ENCODE measurements at regions not wholly inside any gene's neighbourhood (a gene's known extent, or its start where the extent isn't known, plus 50 kb on each side); places are given as distances from the start of the nearest gene placed in this dataset.

- Histone ChIP-seq H3K4me2 (ENCODE audit: low read length) (no peak overlapping the region), H3K27me3 (ENCODE audit: insufficient read depth, low read depth, low read length) (no peaks in the 10 kb centered on the region), H4K20me1 (ENCODE audit: insufficient read depth) (no peaks in the 10 kb centered on the region), H3F3A (ENCODE audit: insufficient read depth, low read length, poor library complexity, severe bottlenecking) (no peaks in the 10 kb centered on the region), H3K27ac (ENCODE audit: low read length) (no peak overlapping the region), H3K36me3 (ENCODE audit: insufficient read depth, low read length) (no peaks in the 10 kb centered on the region), H2AFZ (ENCODE audit: low read depth, low read length) (no peak overlapping the region), H3K79me2 (replicated peaks; ENCODE audit: insufficient read depth, low read length) (no peaks in the 10 kb centered on the region), H3K9me2 (ENCODE audit: insufficient read depth, low read length) (no peaks in the 10 kb centered on the region), H3K9ac (ENCODE audit: low read length) (no peak overlapping the region), H3K4me3 (ENCODE audit: low read length) (no peak overlapping the region), H3K9me3 (ENCODE audit: low read length) (no peaks in the 10 kb centered on the region)
- TF ChIP-seq, protein P1, sequence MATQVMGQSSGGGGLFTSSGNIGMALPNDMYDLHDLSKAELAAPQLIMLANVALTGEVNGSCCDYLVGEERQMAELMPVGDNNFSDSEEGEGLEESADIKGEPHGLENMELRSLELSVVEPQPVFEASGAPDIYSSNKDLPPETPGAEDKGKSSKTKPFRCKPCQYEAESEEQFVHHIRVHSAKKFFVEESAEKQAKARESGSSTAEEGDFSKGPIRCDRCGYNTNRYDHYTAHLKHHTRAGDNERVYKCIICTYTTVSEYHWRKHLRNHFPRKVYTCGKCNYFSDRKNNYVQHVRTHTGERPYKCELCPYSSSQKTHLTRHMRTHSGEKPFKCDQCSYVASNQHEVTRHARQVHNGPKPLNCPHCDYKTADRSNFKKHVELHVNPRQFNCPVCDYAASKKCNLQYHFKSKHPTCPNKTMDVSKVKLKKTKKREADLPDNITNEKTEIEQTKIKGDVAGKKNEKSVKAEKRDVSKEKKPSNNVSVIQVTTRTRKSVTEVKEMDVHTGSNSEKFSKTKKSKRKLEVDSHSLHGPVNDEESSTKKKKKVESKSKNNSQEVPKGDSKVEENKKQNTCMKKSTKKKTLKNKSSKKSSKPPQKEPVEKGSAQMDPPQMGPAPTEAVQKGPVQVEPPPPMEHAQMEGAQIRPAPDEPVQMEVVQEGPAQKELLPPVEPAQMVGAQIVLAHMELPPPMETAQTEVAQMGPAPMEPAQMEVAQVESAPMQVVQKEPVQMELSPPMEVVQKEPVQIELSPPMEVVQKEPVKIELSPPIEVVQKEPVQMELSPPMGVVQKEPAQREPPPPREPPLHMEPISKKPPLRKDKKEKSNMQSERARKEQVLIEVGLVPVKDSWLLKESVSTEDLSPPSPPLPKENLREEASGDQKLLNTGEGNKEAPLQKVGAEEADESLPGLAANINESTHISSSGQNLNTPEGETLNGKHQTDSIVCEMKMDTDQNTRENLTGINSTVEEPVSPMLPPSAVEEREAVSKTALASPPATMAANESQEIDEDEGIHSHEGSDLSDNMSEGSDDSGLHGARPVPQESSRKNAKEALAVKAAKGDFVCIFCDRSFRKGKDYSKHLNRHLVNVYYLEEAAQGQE (IDR thresholded peaks at IDR 0.05; ENCODE audit: borderline replicate concordance): no peak
- TF ChIP-seq MXI1 (conservative IDR thresholded peaks at IDR 0.05; ENCODE audit: poor library complexity, severe bottlenecking): no peak
- no peak for TF ChIP-seq TAF1 (IDR thresholded peaks at IDR 0.05; ENCODE audit: low read depth)
- no peak for TF ChIP-seq RAD21 (conservative IDR thresholded peaks at IDR 0.05)
- TF ChIP-seq CTCF (IDR thresholded peaks at IDR 0.05; ENCODE audit: poor library complexity, severe bottlenecking): no peak
- TF ChIP-seq POLR2AphosphoS5 (IDR thresholded peaks at IDR 0.05): no peak
- no peak for TF ChIP-seq EP300 (conservative IDR thresholded peaks at IDR 0.05; ENCODE audit: poor library complexity, severe bottlenecking)
- no peak for TF ChIP-seq SMC3 (conservative IDR thresholded peaks at IDR 0.05; ENCODE audit: poor library complexity)
Measured at GRCh38 chr2:220795705-220796104, 776.4 kb downstream of the EPHA4 start.

DNA sequence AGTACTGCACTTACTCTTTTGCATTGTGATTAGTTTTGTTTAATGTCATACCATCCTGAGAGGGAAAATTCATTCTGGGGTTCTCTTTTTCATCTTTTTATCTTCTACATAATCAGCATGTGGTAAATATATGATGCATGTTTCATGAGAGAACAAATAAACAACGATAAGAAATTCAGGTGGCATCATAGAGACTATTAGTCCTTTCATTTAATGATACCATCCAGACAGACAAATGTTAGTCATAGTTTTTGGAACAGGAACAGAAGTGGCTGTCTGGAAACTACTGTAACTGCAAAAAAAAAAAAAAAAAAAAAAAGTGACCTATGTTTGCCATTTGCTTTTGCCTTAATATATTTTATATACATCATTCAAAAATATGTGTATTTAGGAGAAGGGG lies 761.0 kb downstream of the EPHA4 start:
- no peak overlapping the region for H3K4me2 ChIP-seq (ENCODE audit: low read length)
- no peak for TF ChIP-seq EZH2 (IDR thresholded peaks at IDR 0.05; ENCODE audit: borderline replicate concordance, insufficient read depth, low read length, poor library complexity, severe bottlenecking)
- no peak for TF ChIP-seq EP300 (conservative IDR thresholded peaks at IDR 0.05; ENCODE audit: poor library complexity, severe bottlenecking)
- TF ChIP-seq SMC3 (conservative IDR thresholded peaks at IDR 0.05; ENCODE audit: poor library complexity): no peak
- no peak for TF ChIP-seq POLR2AphosphoS5 (IDR thresholded peaks at IDR 0.05)
- no peak for TF ChIP-seq RAD21 (conservative IDR thresholded peaks at IDR 0.05)
- TF ChIP-seq MXI1 (conservative IDR thresholded peaks at IDR 0.05; ENCODE audit: poor library complexity, severe bottlenecking): no peak
- TF ChIP-seq, protein P1 (IDR thresholded peaks at IDR 0.05; ENCODE audit: borderline replicate concordance): no peak
- TF ChIP-seq CTCF (IDR thresholded peaks at IDR 0.05; ENCODE audit: poor library complexity, severe bottlenecking): no peak
- TF ChIP-seq TAF1 (IDR thresholded peaks at IDR 0.05; ENCODE audit: low read depth): no peak

More for the DNA sequence above, 761.0 kb downstream of the EPHA4 start:
- Histone ChIP-seq H3F3A (ENCODE audit: insufficient read depth, low read length, poor library complexity, severe bottlenecking) (no peaks in the 10 kb centered on the region), H2AFZ (ENCODE audit: low read depth, low read length) (no peak overlapping the region), H3K9me3 (ENCODE audit: low read length) (no peaks in the 10 kb centered on the region), H3K79me2 (replicated peaks; ENCODE audit: insufficient read depth, low read length) (no peaks in the 10 kb centered on the region), H3K36me3 (ENCODE audit: insufficient read depth, low read length) (no peaks in the 10 kb centered on the region), H3K27ac (ENCODE audit: low read length) (no peak overlapping the region), H3K9me2 (ENCODE audit: insufficient read depth, low read length) (no peaks in the 10 kb centered on the region), H3K9ac (ENCODE audit: low read length) (no peak overlapping the region), H4K20me1 (ENCODE audit: insufficient read depth) (no peaks in the 10 kb centered on the region), H3K4me3 (ENCODE audit: low read length) (no peak overlapping the region), H3K27me3 (ENCODE audit: insufficient read depth, low read depth, low read length) (no peaks in the 10 kb centered on the region)
